ENCODE measurements at regions not wholly inside any gene's neighbourhood (a gene's known extent, or its start where the extent isn't known, plus 50 kb on each side); places are given as distances from the start of the nearest gene placed in this dataset.
"Not testable (repeated sequence)": the region's sequence is repeated elsewhere in the genome, so short reads cannot be mapped to it uniquely, and the experiment has no call there.

DNA sequence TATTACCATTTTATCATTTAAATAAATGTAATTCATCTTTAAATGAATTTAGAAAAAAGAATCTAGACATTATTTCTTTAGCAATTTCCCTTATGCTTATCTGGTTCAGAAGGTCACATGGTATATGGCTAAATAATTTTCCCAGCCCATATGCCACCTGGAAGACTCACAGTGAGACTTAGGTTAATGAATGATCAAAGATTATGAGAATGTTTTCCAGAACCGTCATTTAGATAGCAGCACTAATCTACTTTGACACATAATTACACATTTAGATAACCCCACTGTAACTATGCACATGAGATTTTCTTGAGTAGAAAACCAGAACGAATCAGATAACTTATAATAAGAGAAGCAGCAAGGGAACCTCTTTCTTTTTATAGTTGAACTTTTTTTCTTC lies 124.9 kb upstream of the CCDC180 start:
- H3K9me2 ChIP-seq; H3K27me3 ChIP-seq (ENCODE audit: insufficient read depth); H3K4me2 ChIP-seq; H3K36me3 ChIP-seq (replicated peaks in 1 of 2; ENCODE audit: control insufficient read depth in 1 of 2, insufficient read depth in 2 of 2, low read length in 1 of 2); H3F3A ChIP-seq (replicated peaks; ENCODE audit: insufficient read depth); H3K4me1 ChIP-seq (ENCODE audit: control insufficient read depth in 1 of 2, insufficient read depth in 2 of 2, low read depth in 1 of 2, low read length in 1 of 2); H3K9me3 ChIP-seq; H2AFZ ChIP-seq (ENCODE audit: low read depth); CTCF ChIA-PET; H3K27ac ChIP-seq (ENCODE audit: low read depth in 2 of 2, low read length in 1 of 2); POLR2A ChIA-PET; H3K4me3 ChIP-seq (ENCODE audit: low read depth in 2 of 2, low read length in 1 of 2); H3K9ac ChIP-seq; DNase-seq; H3K79me2 ChIP-seq (ENCODE audit: insufficient read depth); H4K20me1 ChIP-seq (ENCODE audit: insufficient read depth): not testable (repeated sequence)
- TF ChIP-seq GATA2 (CRISPR knock-in tag; IDR thresholded peaks at IDR 0.05) (peak; percentile 38; the same call in 1 of the 2 replicates), EP300 (IDR thresholded peaks at IDR 0.05; ENCODE audit: borderline replicate concordance in 1 of 2, low read depth in 1 of 2, low read length in 1 of 2) (peak in 1 of 2 experiments; percentile 48; a peak in 1 of 4 replicates), RCOR1 (IDR thresholded peaks at IDR 0.05; ENCODE audit: low read length) (peak; percentile 60; the same call in 1 of the 2 replicates)
- 4% methylated on average over 2 of the region's 2 CpGs for WGBS (ENCODE audit: low lambda C conversion rate)

GRCh38 chr9:97179616-97180015 lies 127.8 kb upstream of the CCDC180 start:
- no peaks in the 10 kb centered on the region for H3K36me3 ChIP-seq (replicated peaks in 1 of 2; ENCODE audit: control insufficient read depth in 1 of 2, insufficient read depth in 2 of 2, low read length in 1 of 2)
- H3K4me2 ChIP-seq: no peak overlapping the region
- no peaks in the 10 kb centered on the region for H3K9me2 ChIP-seq
- TF ChIP-seq TCF12 (IDR thresholded peaks at IDR 0.05): no peak
- no peak for TF ChIP-seq FOXM1 (IDR thresholded peaks at IDR 0.05; ENCODE audit: low read depth)
- TF ChIP-seq NRF1 (IDR thresholded peaks at IDR 0.05; ENCODE audit: low read depth, low read length): no peak
- TF ChIP-seq, protein P1, sequence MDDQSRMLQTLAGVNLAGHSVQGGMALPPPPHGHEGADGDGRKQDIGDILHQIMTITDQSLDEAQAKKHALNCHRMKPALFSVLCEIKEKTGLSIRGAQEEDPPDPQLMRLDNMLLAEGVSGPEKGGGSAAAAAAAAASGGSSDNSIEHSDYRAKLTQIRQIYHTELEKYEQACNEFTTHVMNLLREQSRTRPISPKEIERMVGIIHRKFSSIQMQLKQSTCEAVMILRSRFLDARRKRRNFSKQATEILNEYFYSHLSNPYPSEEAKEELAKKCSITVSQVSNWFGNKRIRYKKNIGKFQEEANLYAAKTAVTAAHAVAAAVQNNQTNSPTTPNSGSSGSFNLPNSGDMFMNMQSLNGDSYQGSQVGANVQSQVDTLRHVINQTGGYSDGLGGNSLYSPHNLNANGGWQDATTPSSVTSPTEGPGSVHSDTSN (IDR thresholded peaks at IDR 0.05): no peak
- TF ChIP-seq RCOR1 (IDR thresholded peaks at IDR 0.05; ENCODE audit: low read length): no peak
- no peak for TF ChIP-seq ELF1 (IDR thresholded peaks at IDR 0.05)
- TF ChIP-seq, protein P2, sequence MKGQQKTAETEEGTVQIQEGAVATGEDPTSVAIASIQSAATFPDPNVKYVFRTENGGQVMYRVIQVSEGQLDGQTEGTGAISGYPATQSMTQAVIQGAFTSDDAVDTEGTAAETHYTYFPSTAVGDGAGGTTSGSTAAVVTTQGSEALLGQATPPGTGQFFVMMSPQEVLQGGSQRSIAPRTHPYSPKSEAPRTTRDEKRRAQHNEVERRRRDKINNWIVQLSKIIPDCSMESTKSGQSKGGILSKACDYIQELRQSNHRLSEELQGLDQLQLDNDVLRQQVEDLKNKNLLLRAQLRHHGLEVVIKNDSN (IDR thresholded peaks at IDR 0.05; ENCODE audit: borderline replicate concordance, low read depth): no peak
- no peak for TF ChIP-seq CTCF (IDR thresholded peaks at IDR 0.05)
- TF ChIP-seq NFIC (IDR thresholded peaks at IDR 0.05; ENCODE audit: borderline replicate concordance): no peak
- TF ChIP-seq GATA2 (CRISPR knock-in tag; IDR thresholded peaks at IDR 0.05): no peak
- no peak for TF ChIP-seq RXRA (IDR thresholded peaks at IDR 0.05; ENCODE audit: borderline replicate concordance, low read depth)
- TF ChIP-seq YY1 (IDR thresholded peaks at IDR 0.05; ENCODE audit: low read depth): no peak
- H3K9me3 ChIP-seq: no peaks in the 10 kb centered on the region
- H3K4me3 ChIP-seq (ENCODE audit: low read depth in 2 of 2, low read length in 1 of 2): no peak overlapping the region
- ChIA-PET CTCF (no interaction called here), POLR2A (no interaction called here)
- no peak overlapping the region for H2AFZ ChIP-seq (ENCODE audit: low read depth)
- no peak for DNase-seq
- no peaks in the 10 kb centered on the region for H4K20me1 ChIP-seq (ENCODE audit: insufficient read depth)
- H3K79me2 ChIP-seq (ENCODE audit: insufficient read depth): no peaks in the 10 kb centered on the region
- H3F3A ChIP-seq (replicated peaks; ENCODE audit: insufficient read depth): no peaks in the 10 kb centered on the region
- no peak overlapping the region for H3K9ac ChIP-seq
- no peaks in the 10 kb centered on the region for H3K27me3 ChIP-seq (ENCODE audit: insufficient read depth)
- H3K4me1 ChIP-seq (ENCODE audit: control insufficient read depth in 1 of 2, insufficient read depth in 2 of 2, low read depth in 1 of 2, low read length in 1 of 2): peaks cover 0 to 10% of the 10 kb centered on the region in 2 experiments; a peak in 2 of 4 replicates
- H3K27ac ChIP-seq (ENCODE audit: low read depth in 2 of 2, low read length in 1 of 2): no peak overlapping the region

Data from SK-N-SH (cell line).